Kidney (tissue), 13 donors: ENCODE measurements at regions not wholly inside any gene's neighbourhood (a gene's known extent, or its start where the extent isn't known, plus 50 kb on each side); places are given as distances from the start of the nearest gene placed in this dataset.
A peak's percentile ranks its signal among the peaks of the same experiment; 100 is the strongest.
"Not testable (repeated sequence)": the region's sequence is repeated elsewhere in the genome, so short reads cannot be mapped to it uniquely, and the experiment has no call there.

Source experiments
- DNase-seq, 5 donors: peaks; one replicate each; pipeline ENCODE4 v3.0.0-alpha.2; 2013 to 2020
- FAIRE-seq: peaks from 2 replicates; lab custom pipeline; 2012; peaks lifted over from hg19 to GRCh38; lab: Jason Lieb, UNC
- H3K27ac ChIP-seq, 2 donors: one replicate each; pipeline ENCODE4 v1.7.0; 2013; ENCODE audit warnings: low read depth in 2 of 2, low read length in 2 of 2, inconsistent platforms in 1 of 2
- H3K27me3 ChIP-seq: one replicate; pipeline ENCODE4 v1.7.1; 2013; ENCODE audit warnings: low read length, inconsistent platforms; ENCODE audit not compliant: control insufficient read depth, insufficient read depth
- H3K36me3 ChIP-seq, 3 donors: one replicate each; pipeline versions ENCODE4 v1.7.0 to v1.7.1; 2013; ENCODE audit warnings: low read length in 3 of 3, control low read depth in 1 of 3, inconsistent platforms in 1 of 3; ENCODE audit not compliant: insufficient read depth in 3 of 3, control insufficient read depth in 2 of 3
- H3K4me1 ChIP-seq, 3 donors: one replicate each; pipeline versions ENCODE4 v1.7.0 to v1.7.1; 2013; ENCODE audit warnings: low read length in 3 of 3, inconsistent platforms in 1 of 3, low read depth in 1 of 3; ENCODE audit not compliant: control insufficient read depth in 2 of 3, insufficient read depth in 2 of 3
- H3K4me3 ChIP-seq, 3 donors: one replicate each; pipeline versions ENCODE4 v1.7.0 to v1.8.1; 2013; ENCODE audit warnings: low read length in 3 of 3, control low read depth in 1 of 3, inconsistent platforms in 1 of 3
- H3K9ac ChIP-seq, 3 donors: one replicate each; pipeline versions ENCODE4 v1.7.0 to v1.7.1; 2013; ENCODE audit warnings: low read length in 3 of 3, control low read depth in 1 of 3, inconsistent platforms in 1 of 3
- H3K9me3 ChIP-seq, 3 donors: one replicate each; pipeline versions ENCODE4 v1.7.0 to v1.7.1; 2013; ENCODE audit warnings: low read length in 3 of 3, control low read depth in 1 of 3, inconsistent platforms in 1 of 3; ENCODE audit not compliant: control insufficient read depth in 2 of 3, insufficient read depth in 1 of 3
- intact Hi-C: fragments of 100-400 bp; cut with DNase I; formaldehyde crosslinking; loops from one replicate; pipeline ENCODE4 v1.11.1; 2022
- TF ChIP-seq, protein P1 (sequence below): IDR thresholded peaks from 3 replicates; pipeline ENCODE4 v1.5.1; 2012; ENCODE audit warnings: mild to moderate bottlenecking, moderate library complexity, borderline replicate concordance; ENCODE audit not compliant: insufficient read depth; ENCODE audit errors: extremely low read depth
- donor health status: control.
- donor health status: control.
- donor health status: control.
- donor health status: control.
- donor health status: control.
- donor health status: DM: yes; HTN: yes; CAD: no.
- donor health status: Normal renal cell carcinoma (clear cell type).

GRCh38 chr7:153190986-153191385, 431.4 kb downstream of the ACTR3B start:
- Histone ChIP-seq H3K4me3 (no peak overlapping the region), H3K27me3 (no peaks in the 10 kb centered on the region), H3K36me3 (no peaks in the 10 kb centered on the region), H3K9me3 (no peaks in the 10 kb centered on the region), H3K27ac (no peak overlapping the region), H3K4me1 (no peaks in the 10 kb centered on the region), H3K9ac (no peak overlapping the region)
- intact Hi-C loops, result no loop called here
- FAIRE-seq, result no peak
- TF ChIP-seq, protein P1, sequence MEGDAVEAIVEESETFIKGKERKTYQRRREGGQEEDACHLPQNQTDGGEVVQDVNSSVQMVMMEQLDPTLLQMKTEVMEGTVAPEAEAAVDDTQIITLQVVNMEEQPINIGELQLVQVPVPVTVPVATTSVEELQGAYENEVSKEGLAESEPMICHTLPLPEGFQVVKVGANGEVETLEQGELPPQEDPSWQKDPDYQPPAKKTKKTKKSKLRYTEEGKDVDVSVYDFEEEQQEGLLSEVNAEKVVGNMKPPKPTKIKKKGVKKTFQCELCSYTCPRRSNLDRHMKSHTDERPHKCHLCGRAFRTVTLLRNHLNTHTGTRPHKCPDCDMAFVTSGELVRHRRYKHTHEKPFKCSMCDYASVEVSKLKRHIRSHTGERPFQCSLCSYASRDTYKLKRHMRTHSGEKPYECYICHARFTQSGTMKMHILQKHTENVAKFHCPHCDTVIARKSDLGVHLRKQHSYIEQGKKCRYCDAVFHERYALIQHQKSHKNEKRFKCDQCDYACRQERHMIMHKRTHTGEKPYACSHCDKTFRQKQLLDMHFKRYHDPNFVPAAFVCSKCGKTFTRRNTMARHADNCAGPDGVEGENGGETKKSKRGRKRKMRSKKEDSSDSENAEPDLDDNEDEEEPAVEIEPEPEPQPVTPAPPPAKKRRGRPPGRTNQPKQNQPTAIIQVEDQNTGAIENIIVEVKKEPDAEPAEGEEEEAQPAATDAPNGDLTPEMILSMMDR, result no peak
- DNase-seq, result no peak

DNA sequence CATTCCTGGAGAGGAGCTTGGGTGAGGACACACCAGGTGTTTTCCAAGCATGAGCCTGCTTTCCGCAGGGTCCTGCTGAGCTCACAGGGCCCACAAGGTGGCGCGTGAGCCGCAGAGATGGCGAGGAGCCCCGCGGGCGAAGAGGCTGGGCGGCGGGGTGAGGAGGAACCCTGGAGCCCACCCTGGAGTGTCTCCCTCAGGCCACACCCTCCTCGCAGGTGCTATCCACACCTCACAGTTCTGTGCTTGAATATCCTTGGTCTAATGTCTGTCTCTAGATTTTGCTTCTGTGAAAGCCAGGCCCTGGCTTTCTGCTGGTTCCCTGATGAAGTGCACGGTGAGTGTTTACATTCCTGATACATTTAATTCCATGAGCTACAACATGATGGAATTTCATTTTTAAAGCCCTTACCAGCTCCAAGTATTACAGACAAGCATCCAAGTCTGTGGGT, 433.6 kb downstream of the ACTR3B start:
- intact Hi-C loops, result no loop called here
- no peak overlapping the region for H3K9ac ChIP-seq
- peak in 4 of 5 donors; percentile 53 to 68 (median 64) for DNase-seq

GRCh38 chr7:153217032-153217431, 457.5 kb downstream of the ACTR3B start:
- Histone ChIP-seq H3K4me1 (no peaks in the 10 kb centered on the region), H3K36me3 (no peaks in the 10 kb centered on the region), H3K9me3 (peaks cover 0 to 12% (median 0%) of the 10 kb centered on the region in 3 donors), H3K27ac (no peak overlapping the region), H3K9ac (no peak overlapping the region), H3K4me3 (no peak overlapping the region), H3K27me3 (no peaks in the 10 kb centered on the region)
- DNase-seq, result no peak
- TF ChIP-seq, protein P1, result no peak
- FAIRE-seq, result no peak
- intact Hi-C loops, result no loop called here

More for the DNA sequence above, 433.6 kb downstream of the ACTR3B start:
- no peaks in the 10 kb centered on the region for H3K27me3 ChIP-seq
- no peak overlapping the region for H3K4me3 ChIP-seq
- no peak for FAIRE-seq
- H3K27ac ChIP-seq, result no peak overlapping the region
- H3K4me1 ChIP-seq, result no peaks in the 10 kb centered on the region
- no peaks in the 10 kb centered on the region for H3K36me3 ChIP-seq
- no peaks in the 10 kb centered on the region for H3K9me3 ChIP-seq
- TF ChIP-seq, protein P1, result peak; percentile 61

- H3K27me3 ChIP-seq, result no peaks in the 10 kb centered on the region
- FAIRE-seq (no peak), DNase-seq (peak in 2 of 5 donors; percentile 6 to 34)
- no peak overlapping the region for H3K27ac ChIP-seq
- no peaks in the 10 kb centered on the region for H3K36me3 ChIP-seq
- intact Hi-C loops, result no loop called here
- TF ChIP-seq, protein P1, result no peak
- no peaks in the 10 kb centered on the region for H3K4me1 ChIP-seq
- H3K9ac ChIP-seq, result no peak overlapping the region
- H3K4me3 ChIP-seq, result no peak overlapping the region
- H3K9me3 ChIP-seq, result no peaks in the 10 kb centered on the region
Measured at GRCh38 chr7:153224890-153225289, 465.3 kb downstream of the ACTR3B start.

- H3K36me3 ChIP-seq, H3K4me3 ChIP-seq, H3K4me1 ChIP-seq, DNase-seq, H3K9me3 ChIP-seq, H3K27me3 ChIP-seq, intact Hi-C loops, FAIRE-seq, H3K27ac ChIP-seq, H3K9ac ChIP-seq: not testable (repeated sequence)
Measured at GRCh38 chr7:153245136-153245535, 485.6 kb downstream of the ACTR3B start.
